ENCODE measurements at regions not wholly inside any gene's neighbourhood (a gene's known extent, or its start where the extent isn't known, plus 50 kb on each side); places are given as distances from the start of the nearest gene placed in this dataset.
"Not testable (repeated sequence)": the region's sequence is repeated elsewhere in the genome, so short reads cannot be mapped to it uniquely, and the experiment has no call there.

DNA sequence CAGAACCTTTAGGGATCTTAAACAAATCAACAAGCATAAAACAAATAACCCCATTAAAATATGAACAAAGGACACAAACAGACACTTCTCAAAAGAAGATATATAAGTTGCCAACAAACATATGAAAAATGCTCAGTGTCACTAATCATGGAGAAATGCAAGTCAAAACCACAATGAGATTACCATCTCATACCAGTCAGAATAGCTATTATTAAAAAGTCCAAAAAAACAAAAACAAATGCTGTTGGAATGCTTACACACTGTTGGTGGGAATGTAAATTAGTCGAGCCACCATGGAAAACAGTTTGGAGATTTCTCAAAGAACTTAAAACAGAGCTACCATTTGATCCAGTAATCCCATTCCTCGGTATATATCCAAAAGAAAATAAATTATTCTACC is 423.6 kb downstream of the OTOL1 start:
- no peak for DNase-seq

DNA sequence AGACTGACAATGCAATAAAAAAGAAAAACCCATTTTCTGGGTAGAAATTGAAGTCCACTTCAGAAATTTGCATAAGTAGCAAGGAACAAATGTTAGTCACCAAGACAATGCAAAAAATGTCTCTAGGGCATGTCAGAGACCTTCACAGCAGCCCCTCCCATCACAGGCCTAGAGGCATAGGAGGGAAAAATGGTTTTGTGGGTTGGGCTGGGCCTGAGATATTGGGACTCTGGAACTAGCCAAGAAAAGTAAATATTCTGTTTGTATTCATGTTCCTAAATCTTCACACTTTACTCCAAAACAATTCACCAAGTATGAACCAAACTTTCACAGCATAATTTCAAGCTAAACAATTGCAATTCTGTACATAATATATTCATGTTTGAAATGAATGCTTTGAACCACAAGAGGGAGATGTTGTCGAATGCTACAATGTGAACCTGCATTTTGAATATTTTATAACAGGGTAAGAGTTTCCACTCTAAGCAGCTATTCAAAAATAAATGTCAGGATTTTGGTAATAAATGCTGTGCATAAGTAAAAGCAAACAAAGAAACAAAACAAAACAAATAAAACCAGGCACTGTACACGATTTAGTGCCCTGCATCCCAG is 429.2 kb downstream of the OTOL1 start:
- no peak for DNase-seq

DNA sequence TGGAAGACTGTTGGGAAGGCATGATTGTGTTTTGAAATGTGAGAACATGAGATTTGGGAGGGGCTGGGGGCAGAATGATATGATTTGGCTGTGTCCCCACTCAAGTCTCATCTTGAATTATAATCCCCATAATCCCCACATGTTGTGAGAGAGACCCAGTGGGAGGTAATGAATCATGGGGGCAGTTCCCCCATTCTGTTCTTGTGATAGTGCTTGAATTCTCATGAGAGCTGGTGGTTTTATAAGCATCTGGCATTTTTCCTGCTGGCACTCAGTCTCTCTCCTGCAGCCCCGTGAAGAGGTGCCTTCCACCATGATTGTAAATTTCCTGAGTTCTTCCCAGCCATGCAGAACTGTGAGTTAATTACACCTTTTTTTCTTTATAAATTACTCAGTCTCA is 430.5 kb downstream of the OTOL1 start:
- DNase-seq: no peak

DNA sequence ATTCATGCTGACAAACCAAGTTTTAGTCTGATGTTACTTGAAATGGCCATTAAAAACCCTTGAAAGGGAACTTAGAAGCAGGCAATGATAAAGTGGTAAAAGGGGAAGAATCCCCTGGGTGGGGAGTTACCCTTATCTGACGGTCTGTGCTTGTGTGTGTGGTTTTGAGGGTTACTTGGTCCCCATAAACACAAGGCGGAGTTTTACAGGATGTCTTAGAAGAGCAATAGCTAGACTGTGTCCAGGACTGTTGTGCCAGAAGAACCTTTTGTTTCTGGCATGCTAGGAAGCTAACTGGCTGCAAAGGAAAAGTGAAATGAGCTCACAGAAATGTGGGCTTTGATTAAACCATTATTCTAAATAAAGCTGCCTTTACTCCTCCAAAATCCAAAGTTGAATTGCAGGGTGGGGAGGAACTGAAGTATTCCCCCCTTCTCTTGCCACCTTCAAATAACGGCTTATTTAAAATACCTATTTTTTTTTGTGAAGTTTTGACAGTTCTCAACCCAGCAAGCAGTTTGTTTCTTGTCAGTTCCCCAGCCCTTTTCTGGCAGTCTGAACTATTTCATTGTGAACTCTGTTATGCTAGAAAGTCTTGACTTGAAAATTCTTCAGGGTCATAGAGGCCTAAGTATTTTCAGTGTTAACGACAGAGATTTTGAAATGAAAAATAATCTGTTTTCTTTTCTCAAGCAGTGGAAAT is 443.5 kb downstream of the OTOL1 start:
- no peak for DNase-seq

DNA sequence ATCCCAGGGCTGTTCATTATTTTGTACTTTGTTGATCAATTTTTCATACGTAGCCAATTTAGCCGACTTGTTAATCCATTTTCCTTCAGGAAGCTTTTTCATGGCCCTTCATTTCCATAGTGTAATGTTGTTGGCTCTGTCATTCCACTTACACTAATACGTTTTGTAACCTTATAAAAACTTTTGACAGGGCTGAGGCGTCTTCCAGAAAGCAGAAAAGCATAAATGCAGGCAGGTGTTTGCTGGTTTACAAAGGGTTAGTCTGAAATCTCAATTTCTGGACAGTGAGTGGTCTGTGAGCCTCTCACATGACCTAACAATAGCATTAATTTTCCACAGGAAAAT is 444.0 kb downstream of the OTOL1 start:
- DNase-seq: no peak

DNA sequence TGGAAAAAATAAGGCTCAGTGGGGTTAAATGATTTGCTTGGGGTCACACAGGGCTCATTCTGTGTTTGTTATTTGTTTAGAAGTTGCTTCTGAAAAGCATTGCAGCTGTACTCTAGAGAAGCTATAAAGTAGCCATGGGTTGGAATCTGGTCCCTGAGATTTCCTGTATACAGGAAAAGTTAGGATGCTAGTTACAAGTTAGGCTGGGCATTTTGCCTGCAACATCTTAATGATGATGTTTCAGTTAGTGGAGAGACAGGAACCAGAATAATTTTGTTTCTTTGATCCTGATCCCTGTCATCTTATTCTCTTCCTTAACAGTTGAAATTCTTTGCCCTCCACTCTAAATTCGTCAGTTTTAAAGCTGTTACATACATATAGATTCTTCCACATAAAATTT is 445.3 kb downstream of the OTOL1 start:
- no peak for DNase-seq

DNA sequence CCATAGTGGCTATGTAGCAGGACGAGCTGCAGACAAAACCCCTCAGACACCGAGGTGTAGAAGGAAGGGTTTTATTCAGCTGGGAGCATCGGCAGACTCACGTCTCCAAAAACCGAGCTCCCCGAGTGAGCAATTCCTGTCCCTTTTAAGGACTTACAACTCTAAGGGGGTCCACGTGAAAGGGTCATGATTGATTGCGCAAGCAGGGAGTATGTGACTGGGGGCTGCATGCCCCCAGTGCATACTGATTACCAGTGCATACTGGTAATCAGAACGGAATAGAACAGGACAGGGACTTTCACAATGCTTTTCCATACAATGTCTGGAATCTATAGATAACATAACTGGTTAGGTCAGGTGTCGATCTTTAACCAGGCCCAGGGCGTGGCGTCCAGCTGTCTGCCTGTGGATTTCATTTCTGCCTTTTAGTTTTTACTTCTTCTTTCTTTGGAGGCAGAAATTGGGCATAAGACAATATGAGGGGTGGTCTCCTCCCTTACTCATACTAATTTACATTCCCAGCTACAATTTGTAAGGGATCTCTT is 447.3 kb downstream of the OTOL1 start:
- DNase-seq: not testable (repeated sequence)

DNA sequence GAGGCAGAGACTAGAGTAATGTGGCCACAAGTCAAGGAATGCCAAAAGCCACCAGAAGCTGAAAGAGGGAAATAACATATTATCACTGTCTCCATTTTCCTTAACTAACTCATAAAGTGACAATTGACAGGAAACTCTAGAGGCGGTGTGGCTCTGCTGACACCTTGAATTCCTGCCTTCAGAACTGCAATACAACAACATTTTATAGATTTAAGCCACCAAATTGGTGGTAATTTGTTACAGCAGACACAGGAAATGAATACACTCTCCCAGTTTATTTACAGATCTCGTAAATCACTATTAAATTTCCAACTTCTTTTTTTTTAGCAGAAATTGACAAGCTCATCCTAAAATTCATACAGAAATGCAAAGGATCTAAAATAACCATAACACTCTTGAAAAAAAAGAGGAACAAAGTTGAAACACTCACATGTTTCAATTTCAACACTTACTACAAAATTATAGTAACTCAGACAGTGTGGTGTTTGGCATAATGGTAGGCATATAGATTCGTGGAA is 449.9 kb downstream of the OTOL1 start:
- DNase-seq: no peak

DNA sequence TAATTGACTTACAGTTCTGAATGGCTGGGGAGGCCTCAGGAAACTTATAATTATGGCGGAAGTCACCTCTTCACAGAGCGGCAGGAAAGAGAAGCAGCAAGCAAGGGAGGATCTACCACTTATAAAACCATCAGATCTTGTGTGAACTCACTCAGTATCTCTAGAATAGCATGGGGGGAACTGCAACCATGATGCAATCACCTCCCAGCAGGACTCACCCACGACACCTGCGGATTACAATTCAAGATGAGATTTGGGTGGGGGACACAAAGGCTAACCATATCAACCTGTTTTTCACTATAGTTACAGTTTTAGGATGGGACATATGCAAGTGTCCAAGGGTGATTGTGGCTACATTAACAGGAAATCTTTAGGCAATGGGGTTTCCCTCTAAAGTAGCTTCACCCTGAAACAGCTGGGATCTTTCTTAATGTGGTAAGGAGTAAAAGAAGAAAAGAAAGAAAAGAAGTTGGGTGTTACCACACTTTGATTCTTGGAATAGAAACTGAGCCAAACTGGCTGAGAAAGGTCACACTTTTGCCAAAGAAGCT is 453.8 kb downstream of the OTOL1 start:
- DNase-seq: no peak

DNA sequence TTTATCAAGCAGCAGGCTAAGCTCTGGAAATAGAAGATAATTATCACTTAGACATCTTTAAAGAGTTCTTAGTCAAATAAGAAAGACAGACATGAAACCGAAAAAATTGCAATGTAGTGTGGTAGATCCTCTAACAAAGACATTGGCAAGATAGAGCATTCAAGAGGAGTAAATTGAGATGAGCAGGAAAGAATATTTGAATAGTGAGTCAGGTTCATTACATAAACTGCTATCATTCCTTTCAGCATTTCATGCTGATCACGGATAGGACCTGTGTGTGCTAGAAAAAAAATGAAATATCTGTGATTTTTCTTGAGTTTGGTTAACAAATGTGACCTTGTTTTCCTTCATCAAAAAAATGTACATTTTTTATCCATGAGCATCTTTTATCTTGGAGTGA is 460.9 kb downstream of the OTOL1 start:
- no peak for DNase-seq

DNA sequence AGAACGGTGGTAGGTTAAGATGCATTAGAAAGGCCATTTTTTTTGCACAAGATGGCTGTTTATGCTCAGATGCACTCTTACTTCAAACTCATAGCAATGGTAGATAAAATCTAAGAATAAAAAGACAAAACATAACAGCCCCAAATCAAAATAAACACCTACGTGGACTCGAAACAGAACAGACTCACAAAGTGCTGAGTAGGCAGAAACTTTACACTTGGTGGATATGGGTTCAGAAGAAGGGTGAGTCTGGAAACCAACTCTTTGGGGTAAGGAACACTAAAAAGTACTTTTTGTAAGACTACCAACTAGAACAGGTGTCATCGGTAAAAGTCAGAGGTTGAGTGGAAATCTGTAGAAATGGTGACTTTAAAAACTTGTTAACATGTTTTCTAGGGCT is 468.2 kb downstream of the OTOL1 start:
- DNase-seq: no peak

DNA sequence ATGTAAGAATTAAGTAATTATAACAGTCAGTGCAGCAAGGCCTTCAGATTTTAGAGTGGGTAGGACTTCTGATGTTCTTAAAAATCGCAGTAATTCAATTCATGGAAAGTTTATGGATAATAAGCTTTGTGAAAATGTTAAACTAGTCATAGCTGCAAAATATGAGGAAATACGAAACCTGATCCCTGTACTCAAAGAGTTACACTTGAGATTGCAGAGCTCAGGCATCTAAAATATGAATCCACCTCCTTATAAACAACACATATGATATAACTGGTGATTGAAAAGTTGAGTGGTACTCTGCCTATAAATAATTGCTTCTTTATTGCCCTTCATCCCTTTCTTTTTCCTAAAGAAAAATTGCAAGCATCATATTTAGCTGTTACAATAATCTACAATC is 473.3 kb downstream of the OTOL1 start:
- no peak for DNase-seq

DNA sequence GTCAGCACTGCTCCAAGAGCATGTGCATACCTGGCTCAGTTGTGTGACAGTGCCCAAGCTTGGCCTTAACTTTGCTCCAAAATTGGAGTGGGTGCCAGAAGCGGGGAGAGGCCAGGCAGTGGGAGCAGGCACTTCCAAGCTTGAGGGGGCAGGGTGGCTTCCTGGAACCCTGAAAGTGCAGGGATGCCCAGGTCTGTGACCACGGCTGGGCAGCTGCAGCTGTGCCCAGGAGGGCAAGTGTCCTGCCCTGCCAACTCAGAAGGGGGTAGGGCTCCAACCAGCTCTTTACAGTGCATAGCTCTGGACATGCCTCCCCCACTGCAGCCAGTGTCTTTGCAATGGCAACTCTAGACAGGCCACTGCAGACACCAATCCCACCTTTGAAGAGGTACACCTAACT is 478.6 kb downstream of the OTOL1 start:
- DNase-seq: no peak

DNA sequence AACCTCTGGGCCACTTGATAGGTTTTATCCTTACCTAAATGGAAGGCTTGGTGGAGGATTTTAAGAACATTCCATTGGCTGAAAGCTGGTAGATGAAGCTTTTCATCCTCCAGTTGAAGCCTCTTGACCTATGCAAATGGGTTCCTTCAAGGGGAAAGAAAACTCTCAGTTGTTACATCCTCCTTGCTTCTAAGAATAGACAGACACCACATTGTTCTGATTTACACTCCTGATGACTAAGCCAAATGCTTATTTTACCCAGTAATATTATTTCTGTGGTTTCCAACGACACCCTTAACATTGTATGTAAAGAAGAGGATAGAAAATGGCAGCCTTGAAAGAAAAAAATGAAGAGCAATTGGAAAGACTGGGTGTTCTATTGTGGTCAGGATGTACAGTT is 480.5 kb downstream of the OTOL1 start:
- DNase-seq: no peak

DNA sequence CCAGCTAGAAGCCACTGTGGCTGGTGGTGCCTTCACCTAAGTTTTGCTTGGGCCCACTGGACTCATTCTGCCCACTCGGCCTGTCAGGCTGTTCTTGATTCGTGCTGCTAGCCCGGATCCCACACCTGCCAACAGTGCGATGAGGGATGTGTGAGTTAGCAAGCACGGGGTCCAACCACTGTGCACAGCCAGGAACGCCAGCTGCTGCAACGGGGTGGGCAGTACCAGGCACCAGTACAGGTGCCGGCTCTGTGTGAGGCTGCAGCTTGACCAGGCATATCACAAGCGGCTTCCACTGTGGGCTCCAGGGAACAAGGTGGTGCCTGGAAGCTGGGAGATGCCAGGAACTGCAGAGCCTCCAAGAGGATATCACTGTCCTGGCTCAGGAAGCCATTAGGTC is 481.2 kb downstream of the OTOL1 start:
- DNase-seq: no peak

DNA sequence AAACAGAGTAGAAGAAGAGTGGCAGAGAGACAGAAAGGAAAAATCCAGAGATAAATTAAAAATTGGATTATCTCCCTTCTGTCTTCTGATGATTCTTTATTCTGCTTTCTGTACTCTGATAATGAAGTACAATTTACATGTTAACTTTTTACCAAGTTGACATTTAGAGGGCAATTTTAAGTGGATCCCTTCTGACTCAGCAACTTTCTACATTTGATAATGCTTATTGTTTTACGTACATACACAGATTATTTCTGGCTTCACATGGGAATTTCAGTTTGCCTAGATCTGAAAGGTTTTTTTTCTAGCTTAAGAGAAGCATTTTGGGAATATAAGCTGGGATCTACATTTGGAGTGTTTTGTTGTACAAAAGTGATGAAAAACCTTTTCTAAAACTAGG is 491.3 kb downstream of the OTOL1 start:
- DNase-seq: no peak

DNA sequence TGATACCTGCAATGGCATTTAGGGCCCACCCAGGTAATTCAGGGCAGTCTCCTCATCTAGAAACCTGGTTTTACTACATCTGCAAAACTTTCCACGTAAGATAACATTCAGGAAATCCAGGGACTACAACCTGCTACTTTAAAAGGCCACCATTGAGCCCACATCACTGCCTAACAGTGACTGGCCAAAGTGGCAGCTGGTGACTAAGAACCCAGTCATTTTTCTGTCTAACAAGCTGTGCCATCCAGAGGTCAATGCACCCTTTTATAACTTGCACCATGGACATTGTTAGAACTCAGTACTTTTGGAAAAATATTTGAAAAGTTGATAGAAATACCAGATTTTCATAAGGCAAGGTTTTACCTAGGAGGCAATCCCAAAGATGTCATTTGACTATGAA is 492.4 kb downstream of the OTOL1 start:
- no peak for DNase-seq

DNA sequence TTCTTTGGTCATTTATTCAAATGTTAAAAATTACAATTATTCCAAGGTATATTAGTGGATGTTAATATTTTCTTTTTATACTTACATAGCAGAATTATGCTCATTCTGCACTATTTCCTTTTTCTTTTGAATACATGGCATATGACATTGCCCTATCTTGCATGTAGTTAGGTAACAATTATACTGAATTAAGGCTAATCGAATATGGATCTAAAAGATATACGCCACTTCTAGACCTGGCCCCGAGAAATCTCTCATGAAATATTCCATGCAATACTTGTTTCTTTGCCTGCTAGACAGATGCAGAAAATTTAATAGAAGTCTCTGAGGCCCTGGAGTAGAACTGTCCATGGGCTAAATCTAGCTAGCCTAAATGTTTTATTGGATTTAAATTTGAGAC is 493.4 kb downstream of the OTOL1 start:
- DNase-seq: no peak

DNA sequence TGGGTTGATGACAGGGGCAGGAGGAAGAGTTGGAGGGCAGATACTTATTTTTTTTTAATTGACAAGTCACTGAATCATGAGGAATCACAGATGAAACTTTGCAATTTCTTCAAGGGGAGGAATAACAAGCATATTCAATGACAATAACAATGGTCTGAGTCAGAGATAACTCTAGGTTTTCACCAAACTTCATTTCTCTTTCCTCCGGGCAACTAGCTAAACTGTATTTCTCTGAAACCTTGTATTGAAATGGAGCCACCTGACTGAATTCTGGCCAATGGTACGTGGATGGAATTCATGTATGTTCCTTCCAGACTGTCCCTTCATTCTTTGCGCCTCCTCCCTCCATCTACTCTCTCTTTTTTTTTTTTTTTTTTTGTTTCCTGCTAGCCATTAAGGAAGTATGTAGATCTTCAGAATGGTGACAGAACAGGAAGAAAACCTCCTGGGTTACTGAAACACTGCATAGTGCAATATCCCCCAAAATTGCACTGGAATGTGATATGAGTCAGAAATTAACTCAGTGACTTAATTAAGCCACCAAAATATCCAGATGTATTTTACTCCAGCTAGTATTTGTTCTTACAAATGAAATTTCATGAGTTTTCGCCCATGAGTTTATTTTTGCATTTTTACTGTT is 495.4 kb downstream of the OTOL1 start:
- no peak for DNase-seq

DNA sequence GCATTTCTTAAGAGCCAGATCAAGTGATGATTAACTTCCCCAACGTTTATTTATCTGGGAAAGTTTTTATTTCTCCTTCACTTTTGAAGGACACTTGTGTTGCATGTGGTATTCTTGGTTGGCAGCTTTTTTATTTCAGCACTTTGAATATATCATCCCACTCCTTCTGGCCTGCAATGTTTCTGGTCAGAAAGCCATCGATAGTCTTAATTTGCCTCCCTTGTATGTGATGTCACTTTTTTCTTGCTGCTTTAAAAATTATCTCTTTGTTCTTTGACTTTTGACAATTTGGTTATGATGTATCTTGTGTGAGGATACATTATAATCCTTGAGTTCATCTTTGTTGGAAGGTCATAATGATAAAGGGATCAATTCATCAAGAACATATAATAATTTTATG is 503.2 kb downstream of the OTOL1 start:
- DNase-seq: no peak

DNA sequence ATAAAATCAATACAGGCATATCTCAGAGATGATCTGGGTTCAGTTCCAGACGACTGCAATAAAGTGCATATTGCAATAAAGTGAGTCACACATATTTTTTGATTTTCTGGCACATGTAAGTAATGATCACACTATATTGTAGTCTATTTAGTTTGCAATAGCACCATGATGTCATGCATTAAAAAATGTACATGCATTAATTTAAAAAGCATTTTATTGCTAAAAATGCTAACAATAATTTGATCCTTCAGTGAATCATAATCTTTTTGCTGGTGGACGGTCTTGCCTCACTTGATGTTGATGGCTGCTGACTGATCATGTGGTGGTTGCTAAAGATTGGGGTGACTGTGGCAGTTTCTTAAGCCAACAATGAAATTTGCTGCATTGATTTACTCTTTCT is 511.1 kb downstream of the OTOL1 start:
- no peak for DNase-seq

DNA sequence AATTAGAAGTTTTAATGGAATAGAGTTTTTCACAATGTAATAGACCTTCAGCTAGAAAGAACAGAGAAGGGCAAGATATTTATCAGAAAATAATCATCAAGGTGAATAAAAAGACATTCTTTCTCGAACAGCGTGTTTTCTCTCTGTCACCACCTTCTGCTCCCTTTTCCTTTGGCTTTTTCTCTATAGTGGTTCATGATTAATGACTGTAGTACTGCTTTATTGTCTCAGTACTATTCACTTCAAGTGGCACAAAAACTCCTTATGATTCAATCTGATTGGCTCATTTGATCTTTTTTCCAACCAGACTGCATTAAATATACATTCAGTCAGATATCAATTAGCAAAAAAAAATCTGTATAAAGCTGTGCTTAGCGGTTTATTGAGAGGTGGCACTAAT is 516.0 kb downstream of the OTOL1 start:
- DNase-seq: no peak

DNA sequence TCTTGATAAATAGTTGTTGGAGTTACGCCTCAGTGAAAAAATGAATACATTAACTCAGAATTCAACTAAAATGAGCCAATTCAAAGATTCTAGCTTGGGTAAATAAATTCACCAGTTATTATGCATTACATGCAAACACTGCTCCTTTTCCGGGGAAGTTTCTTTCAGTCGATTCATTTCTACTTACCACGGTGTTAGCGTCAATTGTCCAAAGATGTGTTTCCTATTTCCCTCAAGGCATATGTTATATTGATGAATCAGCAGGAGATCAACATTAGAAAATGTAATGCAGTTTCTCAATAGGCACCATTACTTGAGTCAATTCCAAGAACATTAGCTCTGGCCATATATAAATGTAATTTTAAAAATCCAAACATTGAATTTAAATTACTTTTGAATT is 517.7 kb downstream of the OTOL1 start:
- DNase-seq: no peak

DNA sequence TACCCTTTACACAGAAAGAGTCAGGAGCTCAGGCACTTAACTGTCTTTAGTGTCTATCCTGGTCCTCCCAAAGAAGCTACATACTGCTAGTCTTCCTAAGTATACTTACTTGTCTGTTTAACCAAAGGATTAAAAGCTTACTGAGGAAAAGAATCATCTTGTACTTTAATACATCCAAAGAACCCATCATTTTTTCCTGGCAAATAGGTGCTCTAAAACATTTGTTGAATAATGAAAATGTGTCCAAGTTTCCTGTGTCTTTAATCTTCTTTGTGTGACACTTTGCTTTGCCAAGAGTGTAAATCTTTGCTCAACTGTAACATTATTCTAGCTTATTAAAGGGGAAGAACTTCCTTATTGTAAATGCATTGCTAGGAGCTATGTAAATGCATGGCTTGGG is 519.2 kb downstream of the OTOL1 start:
- no peak for DNase-seq

All from dermis blood vessel endothelial cell (primary cell).